PC-3 (cell line): ENCODE measurements at regions not wholly inside any gene's neighbourhood (a gene's known extent, or its start where the extent isn't known, plus 50 kb on each side); places are given as distances from the start of the nearest gene placed in this dataset.

Experiments used
- ATAC-seq: fragments of 200-7000 bp; cut with Tn5 transposase; 2 replicates; pipeline ENCODE4 v1.9.1; 2020; ENCODE audit warnings: mild to moderate bottlenecking, moderate library complexity
- BruUV-seq: library from RNA; stranded (reverse); fragments of 400-500 nt; replicated peaks from 2 replicates; lab custom pipeline; 2021; lab: Mats Ljungman, UMichigan
- CTCF ChIA-PET: fragments of 300-600 bp; sonication (Branson Sonifier 250); formaldehyde crosslinking; loops from one replicate; lab custom pipeline; 2022; ENCODE audit warnings: antibody characterized with exemption; lab: Charles Lee
- POLR2A ChIA-PET: fragments of 300-600 bp; sonication (Branson Sonifier 250); formaldehyde crosslinking; loops from one replicate; lab custom pipeline; 2022; ENCODE audit warnings: antibody characterized with exemption; ENCODE audit not compliant: unreplicated experiment; lab: Charles Lee
- DNase-seq: peaks from one replicate; pipeline ENCODE4 v3.0.0-alpha.2; 2015
- H2AFZ ChIP-seq: fragments of 300-600 bp; sonication (generic); 2 replicates; pipeline ENCODE4 v1.6.0; 2016; ENCODE audit warnings: antibody characterized with exemption, low read length
- H3F3A ChIP-seq: fragments of 300-600 bp; sonication (generic); one replicate; pipeline ENCODE4 v1.6.0; 2017; ENCODE audit warnings: antibody characterized with exemption, low read length, control low read depth, mild to moderate bottlenecking; ENCODE audit not compliant: unreplicated experiment
- H3K27ac ChIP-seq: fragments of 300-600 bp; sonication (generic); 2 replicates; pipeline ENCODE4 v1.5.1; 2016; ENCODE audit warnings: mild to moderate bottlenecking, low read length
- H3K27me3 ChIP-seq: fragments of 300-600 bp; sonication (generic); 2 replicates; pipeline ENCODE4 v1.6.1; 2016; ENCODE audit warnings: low read length, mixed read lengths
- H3K36me3 ChIP-seq: fragments of 300-600 bp; sonication (generic); 2 replicates; pipeline ENCODE4 v1.6.1; 2016; ENCODE audit warnings: low read depth, mixed run types, low read length, mixed read lengths
- H3K4me1 ChIP-seq: fragments of 300-600 bp; sonication (generic); 2 replicates; pipeline ENCODE4 v1.5.1; 2016; ENCODE audit warnings: low read length; ENCODE audit not compliant: insufficient read depth
- H3K4me2 ChIP-seq: fragments of 300-600 bp; sonication (generic); 2 replicates; pipeline ENCODE4 v1.6.0; 2016; ENCODE audit warnings: low read length
- H3K4me3 ChIP-seq: fragments of 300-600 bp; sonication (generic); 2 replicates; pipeline ENCODE4 v1.5.1; 2016; ENCODE audit warnings: mild to moderate bottlenecking, low read length, mixed read lengths
- H3K79me2 ChIP-seq: fragments of 300-600 bp; sonication (generic); 2 replicates; pipeline ENCODE4 v1.6.1; 2017; ENCODE audit warnings: low read length, mixed read lengths
- H3K9ac ChIP-seq: fragments of 300-600 bp; sonication (generic); 2 replicates; pipeline ENCODE4 v1.6.0; 2016; ENCODE audit warnings: mild to moderate bottlenecking, low read length
- H3K9me2 ChIP-seq: fragments of 300-600 bp; sonication (generic); replicated peaks from 2 replicates; pipeline ENCODE4 v1.6.1; 2016; ENCODE audit warnings: mixed run types, low read length, mixed read lengths
- H3K9me3 ChIP-seq: fragments of 300-600 bp; sonication (generic); 2 replicates; pipeline ENCODE4 v1.6.1; 2016; ENCODE audit warnings: low read length, mixed read lengths
- H4K20me1 ChIP-seq: fragments of 300-600 bp; sonication (generic); 2 replicates; pipeline ENCODE4 v1.6.1; 2016; ENCODE audit warnings: low read length, mixed read lengths
- CTCF ChIP-seq: fragments of 300-600 bp; sonication (generic); conservative IDR thresholded peaks from 2 replicates; pipeline ENCODE4 v1.5.1; 2017; ENCODE audit warnings: antibody characterized with exemption, low read depth, mild to moderate bottlenecking, low read length
- EZH2 ChIP-seq: fragments of 300-600 bp; sonication (generic); IDR thresholded peaks from one replicate; pipeline ENCODE4 v1.6.1; 2017; ENCODE audit warnings: antibody characterized with exemption, mild to moderate bottlenecking, low read length; ENCODE audit not compliant: unreplicated experiment
- EZH2phosphoT487 ChIP-seq: fragments of 300-600 bp; sonication (generic); IDR thresholded peaks from 2 replicates; pipeline ENCODE4 v1.6.1; 2018; ENCODE audit warnings: mild to moderate bottlenecking, antibody characterized with exemption, low read length, borderline replicate concordance
- intact Hi-C: fragments of 100-400 bp; cut with micrococcal nuclease; formaldehyde crosslinking; loops from 2 replicates; pipeline ENCODE4 v1.9.0; 2023

- CTCF ChIA-PET: no interaction called here
- POLR2A ChIA-PET: no interaction called here
Measured at GRCh38 chr12:77401064-77401769, 335.8 kb upstream of the E2F7 start.

GRCh38 chr12:77392467-77393088 lies 327.2 kb upstream of the E2F7 start:
- ATAC-seq: no peak
- no peak for DNase-seq
- POLR2A ChIA-PET: no interaction called here
- Histone ChIP-seq H3K9me3 (no peaks in the 10 kb centered on the region), H3K4me2 (no peak overlapping the region), H3K36me3 (no peaks in the 10 kb centered on the region), H3K9me2 (no peaks in the 10 kb centered on the region), H3K4me1 (no peaks in the 10 kb centered on the region), H4K20me1 (no peaks in the 10 kb centered on the region), H3K27ac (no peak overlapping the region), H3K27me3 (peaks cover 29% of the 10 kb centered on the region; the same call in 1 of the 2 replicates), H3K79me2 (no peaks in the 10 kb centered on the region), H3K9ac (no peak overlapping the region), H3F3A (no peaks in the 10 kb centered on the region), H3K4me3 (no peak overlapping the region), H2AFZ (no peak overlapping the region)
- CTCF ChIA-PET: no interaction called here
- TF ChIP-seq CTCF (no peak), EZH2 (no peak), EZH2phosphoT487 (no peak)
- BruUV-seq: no TSS peak
- intact Hi-C loops: no loop called here

More at GRCh38 chr12:77401064-77401769, 335.8 kb upstream of the E2F7 start:
- TF ChIP-seq EZH2phosphoT487 (no peak), EZH2 (no peak), CTCF (no peak)
- no peak overlapping the region for H3K9ac ChIP-seq
- H3K27ac ChIP-seq: no peak overlapping the region
- H3K4me2 ChIP-seq: no peak overlapping the region
- no peak for ATAC-seq
- intact Hi-C loops: no loop called here
- no peaks in the 10 kb centered on the region for H3F3A ChIP-seq
- no peaks in the 10 kb centered on the region for H3K36me3 ChIP-seq
- H3K27me3 ChIP-seq: peaks cover 8% of the 10 kb centered on the region; the same call in 1 of the 2 replicates
- no peak for DNase-seq
- no peaks in the 10 kb centered on the region for H3K9me2 ChIP-seq
- no TSS peak for BruUV-seq
- no peaks in the 10 kb centered on the region for H4K20me1 ChIP-seq
- H3K79me2 ChIP-seq: no peaks in the 10 kb centered on the region
- H2AFZ ChIP-seq: no peak overlapping the region
- H3K9me3 ChIP-seq: no peaks in the 10 kb centered on the region
- H3K4me3 ChIP-seq: no peak overlapping the region
- H3K4me1 ChIP-seq: no peaks in the 10 kb centered on the region
